Large intestine (tissue), 3 donors: ENCODE measurements at regions not wholly inside any gene's neighbourhood (a gene's known extent, or its start where the extent isn't known, plus 50 kb on each side); places are given as distances from the start of the nearest gene placed in this dataset.
A peak's percentile ranks its signal among the peaks of the same experiment; 100 is the strongest.

Experiments
- DNase-seq, 2 donors: peaks; one replicate each; pipeline versions ENCODE4 v3.0.0 to v3.0.0-alpha.2; 2013
- H3K27ac ChIP-seq: one replicate; pipeline ENCODE4 v1.5.1; 2013; ENCODE audit warnings: low read length
- H3K27me3 ChIP-seq: 2 replicates; pipeline ENCODE4 v1.6.1; 2013; ENCODE audit warnings: low read length; ENCODE audit not compliant: control insufficient read depth, insufficient read depth
- H3K36me3 ChIP-seq: 2 replicates; pipeline ENCODE4 v1.6.1; 2013; ENCODE audit warnings: low read length; ENCODE audit not compliant: control insufficient read depth, insufficient read depth
- H3K4me1 ChIP-seq: one replicate; pipeline ENCODE4 v1.6.1; 2013; ENCODE audit warnings: low read length; ENCODE audit not compliant: control insufficient read depth, insufficient read depth
- H3K4me3 ChIP-seq: one replicate; pipeline ENCODE4 v1.5.1; 2013; ENCODE audit warnings: low read length
- H3K9me3 ChIP-seq: one replicate; pipeline ENCODE4 v1.6.1; 2013; ENCODE audit warnings: mild to moderate bottlenecking, low read depth, low read length, moderate library complexity; ENCODE audit not compliant: control insufficient read depth
- WGBS: methylation state at CpG from one replicate; pipeline ENCODE4 v1.1.5; 2013; ENCODE audit warnings: low lambda C conversion rate; ENCODE audit not compliant: insufficient coverage; 5-methylcytosine and 5-hydroxymethylcytosine counted together

- H3K9me3 ChIP-seq: no peaks in the 10 kb centered on the region
These were observed 404.7 kb upstream of the TGFBR2 start for GRCh38 chr3:30201715-30202114.

GRCh38 chr3:30203301-30203700 is 403.1 kb upstream of the TGFBR2 start:
- WGBS: no CpG with 5 or more reads among the region's 2 CpGs
- Histone ChIP-seq H3K36me3 (no peaks in the 10 kb centered on the region), H3K27me3 (no peaks in the 10 kb centered on the region), H3K9me3 (no peaks in the 10 kb centered on the region), H3K4me1 (no peaks in the 10 kb centered on the region), H3K27ac (no peak overlapping the region), H3K4me3 (no peak overlapping the region)
- no peak for DNase-seq

More at GRCh38 chr3:30201715-30202114, 404.7 kb upstream of the TGFBR2 start:
- Histone ChIP-seq H3K4me1 (no peaks in the 10 kb centered on the region), H3K27ac (no peak overlapping the region), H3K36me3 (no peaks in the 10 kb centered on the region), H3K4me3 (no peak overlapping the region), H3K27me3 (no peaks in the 10 kb centered on the region)
- no peak for DNase-seq

DNA sequence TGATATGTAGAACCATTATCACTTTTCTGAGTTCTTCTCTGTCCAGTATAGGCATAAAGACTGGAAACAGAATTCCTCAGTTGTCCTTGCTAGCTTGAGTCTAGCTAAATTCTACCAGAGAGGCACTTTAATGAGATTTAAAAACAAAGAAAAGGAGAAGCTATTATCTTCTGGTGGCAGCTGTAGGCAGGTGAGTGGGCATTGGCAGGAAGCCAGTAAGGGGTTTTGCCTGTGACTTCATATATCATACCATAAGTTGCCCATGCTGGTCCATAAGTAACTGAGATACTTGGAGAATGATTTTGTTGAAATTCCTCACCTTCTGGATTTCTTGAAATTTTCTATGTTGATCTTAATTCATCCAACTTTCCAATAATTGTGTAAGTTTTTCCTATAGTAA is 402.3 kb upstream of the TGFBR2 start:
- H3K4me3 ChIP-seq: no peak overlapping the region
- no peaks in the 10 kb centered on the region for H3K9me3 ChIP-seq
- no peaks in the 10 kb centered on the region for H3K36me3 ChIP-seq
- H3K4me1 ChIP-seq: no peaks in the 10 kb centered on the region
- no peak overlapping the region for H3K27ac ChIP-seq
- H3K27me3 ChIP-seq: no peaks in the 10 kb centered on the region
- no peak for DNase-seq

GRCh38 chr3:30206051-30206450 is 400.4 kb upstream of the TGFBR2 start:
- no peaks in the 10 kb centered on the region for H3K9me3 ChIP-seq
- no peak overlapping the region for H3K27ac ChIP-seq
- no peak overlapping the region for H3K4me3 ChIP-seq
- DNase-seq: no peak
- WGBS: 100% methylated on average over 1 of the region's 1 CpG
- no peaks in the 10 kb centered on the region for H3K36me3 ChIP-seq
- no peaks in the 10 kb centered on the region for H3K27me3 ChIP-seq
- no peaks in the 10 kb centered on the region for H3K4me1 ChIP-seq

DNA sequence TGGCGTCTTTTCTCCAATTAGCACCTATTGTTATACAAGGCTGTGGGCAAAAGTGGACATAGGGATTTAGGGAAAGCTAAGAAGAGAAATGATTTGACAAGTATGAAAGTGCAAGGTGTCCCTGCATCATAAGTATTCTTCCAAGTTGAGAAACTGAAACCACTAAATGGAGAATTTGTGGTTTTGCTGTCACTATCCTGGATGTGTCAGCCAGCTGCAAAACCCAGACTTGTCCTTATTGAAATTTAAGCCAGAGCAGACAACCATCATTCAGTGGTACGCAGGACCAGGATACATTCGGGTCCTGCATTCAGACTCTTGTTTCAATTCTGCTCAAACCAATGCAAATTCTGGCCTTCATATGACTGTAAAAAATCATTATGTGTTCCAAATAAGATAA is 384.8 kb upstream of the TGFBR2 start:
- Histone ChIP-seq H3K27me3 (no peaks in the 10 kb centered on the region), H3K27ac (no peak overlapping the region), H3K4me3 (no peak overlapping the region), H3K4me1 (no peaks in the 10 kb centered on the region), H3K9me3 (peaks cover 3% of the 10 kb centered on the region), H3K36me3 (no peaks in the 10 kb centered on the region)
- 83% methylated on average over 1 of the region's 3 CpGs for WGBS
- DNase-seq: no peak

DNA sequence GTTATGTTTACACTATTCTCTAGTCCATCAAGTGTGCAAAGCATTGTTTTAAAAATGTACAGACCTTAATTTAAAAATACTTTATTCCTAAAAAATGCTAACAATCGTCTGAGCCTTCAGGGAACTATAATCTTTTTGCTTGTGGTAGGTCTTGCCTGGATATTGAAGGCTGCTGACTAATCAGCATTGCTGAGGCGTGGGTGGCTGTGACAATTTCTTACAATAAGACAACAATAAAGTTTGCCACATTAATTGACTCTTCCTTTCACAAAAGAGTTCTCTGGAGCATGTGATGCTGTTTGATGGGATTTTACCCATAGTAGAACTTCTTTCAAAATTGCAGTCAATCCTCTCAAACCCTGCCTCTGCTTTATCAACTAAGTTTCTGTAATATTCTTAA is 384.0 kb upstream of the TGFBR2 start:
- peaks cover under 1% of the 10 kb centered on the region for H3K4me1 ChIP-seq
- H3K27ac ChIP-seq: no peak overlapping the region
- no peaks in the 10 kb centered on the region for H3K36me3 ChIP-seq
- no peak for DNase-seq
- H3K4me3 ChIP-seq: no peak overlapping the region
- no peaks in the 10 kb centered on the region for H3K9me3 ChIP-seq
- no CpG with 5 or more reads among the region's 2 CpGs for WGBS
- no peaks in the 10 kb centered on the region for H3K27me3 ChIP-seq

- peaks cover 5% of the 10 kb centered on the region for H3K4me1 ChIP-seq
- no peaks in the 10 kb centered on the region for H3K36me3 ChIP-seq
- no peaks in the 10 kb centered on the region for H3K9me3 ChIP-seq
- no peak for DNase-seq
- H3K4me3 ChIP-seq: no peak overlapping the region
- no CpG with 5 or more reads among the region's 2 CpGs for WGBS
- H3K27ac ChIP-seq: no peak overlapping the region
- no peaks in the 10 kb centered on the region for H3K27me3 ChIP-seq
These were observed 381.4 kb upstream of the TGFBR2 start for GRCh38 chr3:30225021-30225420.

- DNase-seq: no peak
- H3K4me1 ChIP-seq: peaks cover 5% of the 10 kb centered on the region
- no peak overlapping the region for H3K27ac ChIP-seq
- no peaks in the 10 kb centered on the region for H3K36me3 ChIP-seq
- no CpG with 5 or more reads among the region's 7 CpGs for WGBS
- no peaks in the 10 kb centered on the region for H3K9me3 ChIP-seq
- no peak overlapping the region for H3K4me3 ChIP-seq
- H3K27me3 ChIP-seq: no peaks in the 10 kb centered on the region
These were observed 379.7 kb upstream of the TGFBR2 start for GRCh38 chr3:30226601-30227151.

GRCh38 chr3:30227571-30228301 is 378.7 kb upstream of the TGFBR2 start:
- no peaks in the 10 kb centered on the region for H3K9me3 ChIP-seq
- no CpG with 5 or more reads among the region's 2 CpGs for WGBS
- peak; percentile 47 to 61 for DNase-seq
- H3K27ac ChIP-seq: no peak overlapping the region
- peaks cover 5% of the 10 kb centered on the region for H3K4me1 ChIP-seq
- no peaks in the 10 kb centered on the region for H3K36me3 ChIP-seq
- no peak overlapping the region for H3K4me3 ChIP-seq
- no peaks in the 10 kb centered on the region for H3K27me3 ChIP-seq

DNA sequence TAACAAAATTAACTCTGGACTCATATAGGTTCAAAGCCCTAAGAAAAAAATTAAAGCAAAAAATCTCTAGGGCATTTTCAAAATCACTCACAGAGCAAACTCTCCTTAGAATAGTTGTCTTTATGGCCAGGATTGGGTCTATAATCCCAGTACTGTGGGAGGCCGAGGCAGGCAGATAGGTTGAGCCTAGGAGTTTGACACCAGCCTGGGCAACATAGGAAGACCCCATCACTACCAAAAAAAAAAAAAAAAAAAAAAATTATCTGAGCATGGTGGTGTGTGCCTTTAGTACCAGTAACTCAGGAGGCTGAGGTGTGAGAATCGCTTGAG is 378.1 kb upstream of the TGFBR2 start:
- no peak overlapping the region for H3K27ac ChIP-seq
- DNase-seq: no peak

More for the DNA sequence above, 378.1 kb upstream of the TGFBR2 start:
- H3K9me3 ChIP-seq: no peaks in the 10 kb centered on the region
- H3K27me3 ChIP-seq: no peaks in the 10 kb centered on the region
- H3K4me1 ChIP-seq: peaks cover 5% of the 10 kb centered on the region
- H3K36me3 ChIP-seq: no peaks in the 10 kb centered on the region
- no peak overlapping the region for H3K4me3 ChIP-seq
- no CpG with 5 or more reads among the region's 2 CpGs for WGBS
